Caki2 (cell line): ENCODE measurements at regions not wholly inside any gene's neighbourhood (a gene's known extent, or its start where the extent isn't known, plus 50 kb on each side); places are given as distances from the start of the nearest gene placed in this dataset.
A peak's percentile ranks its signal among the peaks of the same experiment; 100 is the strongest.

Source experiments
- DNase-seq: peaks from one replicate; pipeline ENCODE4 v3.0.0-alpha.2; 2015; ENCODE audit warnings: low read depth
- in situ Hi-C: cut with HindIII; loops from 2 replicates; pipeline ENCODE4 v1.10.0; 2016; ENCODE audit warnings: low sequenced_read_pairs, low pct_unique_long_range_greater_than_20kb, mixed read lengths

- no peak for DNase-seq
- in situ Hi-C loops = no loop called here
Observed at GRCh38 chr5:96258692-96259091, 174.4 kb downstream of the PCSK1 start.

GRCh38 chr5:96257904-96258303, 175.1 kb downstream of the PCSK1 start:
- DNase-seq = no peak
- in situ Hi-C loops = no loop called here

GRCh38 chr5:96256795-96257470, 176.1 kb downstream of the PCSK1 start:
- DNase-seq = no peak

GRCh38 chr5:96254980-96255691, 177.9 kb downstream of the PCSK1 start:
- in situ Hi-C loops = no loop called here
- DNase-seq = peak; percentile 49

More at GRCh38 chr5:96256795-96257470, 176.1 kb downstream of the PCSK1 start:
- in situ Hi-C loops = no loop called here

DNA sequence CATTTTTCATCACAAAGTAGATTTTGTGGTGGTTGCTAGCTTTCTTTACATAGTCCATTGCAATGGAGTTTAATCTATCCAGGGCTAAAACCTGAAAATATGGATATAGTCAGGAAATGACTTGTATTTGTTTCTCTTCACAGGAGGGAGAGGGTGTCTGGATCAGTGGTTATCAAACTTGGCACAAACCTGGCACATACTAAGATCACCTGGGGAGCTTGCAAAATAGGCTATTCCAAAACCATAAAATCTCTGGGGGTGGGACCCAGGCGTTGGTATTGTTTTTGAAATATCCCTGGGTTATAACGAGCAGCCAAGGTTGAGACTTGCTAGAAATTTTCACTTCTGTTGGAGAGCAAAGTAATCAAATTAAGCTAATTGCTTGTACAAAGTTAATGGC, 179.9 kb downstream of the PCSK1 start:
- DNase-seq = no peak
- in situ Hi-C loops = no loop called here

- no peak for DNase-seq
- in situ Hi-C loops = no loop called here
Observed at GRCh38 chr5:96252596-96252995, 180.5 kb downstream of the PCSK1 start.

- in situ Hi-C loops = no loop called here
- DNase-seq = no peak
Observed at GRCh38 chr5:96250782-96251181, 182.3 kb downstream of the PCSK1 start.

- DNase-seq = no peak
- in situ Hi-C loops = no loop called here
Observed at GRCh38 chr5:96248131-96248530, 184.9 kb downstream of the PCSK1 start.

- in situ Hi-C loops = no loop called here
- no peak for DNase-seq
Observed at GRCh38 chr5:96247708-96248107, 185.3 kb downstream of the PCSK1 start.

DNA sequence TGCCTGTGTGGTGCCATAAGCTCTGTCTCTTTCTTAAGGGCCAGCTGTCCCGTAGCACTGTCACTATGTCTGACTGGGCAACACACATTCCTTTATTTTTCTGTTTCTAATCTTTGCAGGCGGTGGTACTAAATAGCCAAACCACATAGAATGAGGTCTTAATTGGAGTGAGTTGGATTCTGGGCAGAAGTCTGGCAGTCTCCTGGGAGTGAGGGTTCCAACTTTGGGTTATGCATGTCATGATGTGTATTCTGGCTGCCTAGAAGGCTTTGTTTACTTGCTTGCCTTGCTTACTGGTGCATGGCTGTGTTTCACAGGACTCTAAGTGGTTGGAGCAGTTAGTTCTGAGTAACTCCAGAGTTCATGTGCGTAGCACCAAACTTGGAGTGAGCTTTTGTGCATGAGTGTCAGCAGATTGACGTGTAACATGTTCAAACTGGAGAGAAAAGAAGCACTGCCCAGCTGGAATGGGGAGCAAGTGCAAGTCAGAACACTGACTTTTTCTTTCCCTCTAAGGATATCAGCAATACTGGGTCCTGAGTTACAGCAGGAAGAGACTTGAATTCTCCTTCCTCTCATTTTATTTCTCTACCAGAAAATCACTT, 185.8 kb downstream of the PCSK1 start:
- no peak for DNase-seq
- in situ Hi-C loops = no loop called here

DNA sequence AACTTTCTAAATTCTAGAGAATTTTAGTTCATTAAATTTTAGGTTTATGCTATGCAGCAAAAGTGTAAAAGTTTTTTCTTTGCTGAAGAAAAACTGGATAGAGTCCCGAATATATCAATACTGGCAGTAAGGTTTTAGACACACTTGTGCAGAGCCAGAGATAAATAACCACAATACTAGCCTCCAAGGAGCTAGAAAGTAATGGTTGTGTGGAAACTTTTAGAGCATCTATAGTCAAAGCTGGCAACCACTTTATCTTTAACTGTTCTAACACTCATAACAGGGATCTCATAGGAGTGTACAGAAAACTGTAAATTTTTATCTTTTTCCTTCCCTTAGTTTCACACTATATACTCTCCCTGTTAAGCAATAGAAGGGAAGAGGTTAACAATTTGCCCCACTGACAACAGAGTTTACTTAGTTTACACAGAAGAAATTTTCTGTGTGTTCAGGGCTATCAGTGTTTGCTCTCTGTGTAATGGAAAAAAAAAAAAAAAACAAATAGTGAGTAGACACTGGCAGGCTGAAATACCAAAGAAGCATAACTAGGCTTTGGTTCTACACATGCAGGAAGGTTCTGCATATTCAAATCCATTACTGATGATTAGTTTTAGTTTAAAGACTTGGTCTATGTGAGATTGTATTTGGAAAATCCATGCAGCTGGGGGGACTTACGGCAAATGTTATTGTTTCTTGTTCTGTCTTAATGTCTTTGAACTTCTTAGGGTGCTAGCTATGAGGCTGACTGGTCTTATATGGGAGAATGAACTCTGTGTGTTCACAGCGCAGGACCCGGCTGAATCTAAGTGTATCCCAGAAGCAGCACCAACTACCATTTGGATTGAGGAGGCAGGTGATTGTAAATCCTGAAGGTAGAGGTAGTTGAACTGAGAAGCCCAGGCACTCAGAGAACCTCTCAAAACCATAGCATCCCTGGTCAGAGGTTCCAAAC, 187.6 kb downstream of the PCSK1 start:
- DNase-seq = no peak
- in situ Hi-C loops = no loop called here

- DNase-seq = no peak
- in situ Hi-C loops = no loop called here
Observed at GRCh38 chr5:96244696-96245095, 188.4 kb downstream of the PCSK1 start.

GRCh38 chr5:96243862-96244261, 189.2 kb downstream of the PCSK1 start:
- in situ Hi-C loops = no loop called here

DNA sequence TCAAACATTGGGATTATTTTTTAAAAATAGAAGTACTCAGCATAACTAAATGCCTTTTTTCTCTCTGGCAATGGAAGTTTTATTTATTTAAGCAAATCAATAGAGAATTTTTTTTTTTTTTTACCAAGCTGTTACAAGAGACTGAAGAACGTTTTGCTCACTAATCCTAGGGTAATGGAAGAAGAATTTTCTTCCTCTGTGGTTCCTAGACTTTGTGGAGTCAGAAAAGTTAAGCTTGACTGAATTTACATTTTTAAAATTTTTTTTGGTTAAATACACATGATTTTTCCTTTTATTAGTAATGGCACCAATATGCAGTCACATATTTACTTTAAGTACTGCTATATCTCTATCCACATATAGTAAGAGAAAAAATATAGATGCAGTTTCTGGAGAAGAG, 189.8 kb downstream of the PCSK1 start:
- no peak for DNase-seq
- in situ Hi-C loops = no loop called here

More at GRCh38 chr5:96243862-96244261, 189.2 kb downstream of the PCSK1 start:
- DNase-seq = no peak

DNA sequence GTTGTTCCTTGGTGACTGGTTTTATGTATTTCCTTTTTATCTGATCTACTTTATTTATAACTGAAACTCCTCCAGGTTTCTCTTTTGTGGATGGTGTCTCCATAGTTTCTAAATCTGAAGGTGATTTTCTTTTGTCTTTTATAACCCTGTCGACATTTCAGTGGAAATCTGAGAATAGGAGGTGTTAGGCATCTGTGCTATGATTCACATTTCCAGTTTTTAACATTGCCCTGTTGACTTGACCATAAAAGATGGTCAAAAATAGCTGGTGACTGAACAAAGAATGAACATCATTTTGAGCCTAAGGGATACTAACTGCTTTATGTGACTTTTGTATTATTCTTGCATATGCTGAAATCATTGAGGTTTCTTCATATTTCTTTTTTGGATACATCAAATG, 190.5 kb downstream of the PCSK1 start:
- DNase-seq = no peak
- in situ Hi-C loops = no loop called here

DNA sequence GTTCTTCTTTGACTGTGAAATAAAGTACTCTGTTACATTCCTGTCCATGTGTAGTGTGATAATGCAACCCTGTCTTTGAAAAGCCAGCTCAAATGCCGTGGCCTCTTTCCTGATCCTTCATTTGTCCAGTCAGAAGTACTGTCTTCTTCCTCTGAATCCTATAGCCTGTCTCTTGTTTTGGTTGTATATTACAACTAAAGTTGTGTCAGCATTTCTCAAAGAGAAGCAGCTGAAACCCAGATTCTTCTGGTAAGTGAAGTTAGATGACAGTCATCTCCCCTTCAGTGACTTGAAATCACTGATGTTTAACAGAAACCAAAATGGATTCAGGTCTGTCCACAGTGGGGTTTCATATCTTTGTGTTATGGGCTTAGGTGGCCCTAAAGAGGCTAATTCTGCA, 196.2 kb downstream of the PCSK1 start:
- in situ Hi-C loops = no loop called here
- DNase-seq = no peak

DNA sequence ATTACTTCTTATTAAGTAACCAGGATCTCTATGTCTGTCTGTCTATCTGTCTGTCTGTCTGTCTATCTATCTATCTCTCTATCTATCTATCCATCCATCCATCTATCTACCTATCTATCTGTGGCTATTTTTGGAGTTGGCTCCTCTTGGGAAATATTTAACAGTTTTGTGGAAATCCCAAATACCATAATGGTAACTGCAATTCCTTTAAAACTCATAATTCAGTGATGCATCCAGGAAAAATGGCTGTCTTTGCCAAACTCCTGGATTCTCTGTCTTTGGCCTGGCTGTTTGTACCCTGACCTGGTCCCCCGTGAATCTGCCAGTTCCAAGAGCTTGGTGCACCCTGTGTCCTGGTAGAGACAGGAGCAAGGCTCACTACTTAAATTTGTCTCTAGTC, 197.0 kb downstream of the PCSK1 start:
- DNase-seq = no peak
- in situ Hi-C loops = no loop called here

GRCh38 chr5:96235008-96235910, 197.8 kb downstream of the PCSK1 start:
- no peak for DNase-seq
- in situ Hi-C loops = no loop called here
